ENCODE measurements at regions not wholly inside any gene's neighbourhood (a gene's known extent, or its start where the extent isn't known, plus 50 kb on each side); places are given as distances from the start of the nearest gene placed in this dataset.

GRCh38 chr7:155138204-155138603 lies 68.1 kb downstream of the HTR5A start:
- no peak for DNase-seq

GRCh38 chr7:155141562-155141961 lies 71.4 kb downstream of the HTR5A start:
- DNase-seq: no peak

GRCh38 chr7:155143381-155143780 lies 73.3 kb downstream of the HTR5A start:
- no peak for DNase-seq

GRCh38 chr7:155144371-155144770 lies 74.2 kb downstream of the HTR5A start:
- no peak for DNase-seq

GRCh38 chr7:155145477-155146255 lies 75.5 kb downstream of the HTR5A start:
- no peak for DNase-seq

- no peak for DNase-seq
Measured at GRCh38 chr7:155147172-155147571, 77.0 kb downstream of the HTR5A start.

- DNase-seq: no peak
Measured at GRCh38 chr7:155147624-155148023, 77.5 kb downstream of the HTR5A start.

GRCh38 chr7:155153676-155154075 lies 83.6 kb downstream of the HTR5A start:
- DNase-seq: no peak

GRCh38 chr7:155154586-155154985 lies 84.5 kb downstream of the HTR5A start:
- DNase-seq: no peak

GRCh38 chr7:155161690-155162089 lies 91.6 kb downstream of the HTR5A start:
- no peak for DNase-seq

GRCh38 chr7:155162422-155162821 lies 92.3 kb downstream of the HTR5A start:
- DNase-seq: no peak

- no peak for DNase-seq
Measured at GRCh38 chr7:155163696-155164095, 93.6 kb downstream of the HTR5A start.

GRCh38 chr7:155164316-155164715 lies 94.2 kb downstream of the HTR5A start:
- no peak for DNase-seq

- no peak for DNase-seq
Measured at GRCh38 chr7:155166108-155166507, 96.0 kb downstream of the HTR5A start.

- no peak for DNase-seq
Measured at GRCh38 chr7:155166673-155167370, 96.7 kb downstream of the HTR5A start.

- DNase-seq: no peak
Measured at GRCh38 chr7:155167706-155168365, 97.7 kb downstream of the HTR5A start.

- no peak for DNase-seq
Measured at GRCh38 chr7:155168597-155169480, 98.7 kb downstream of the HTR5A start.

GRCh38 chr7:155169498-155170065 lies 99.5 kb downstream of the HTR5A start:
- DNase-seq: no peak

- no peak for DNase-seq
Measured at GRCh38 chr7:155170331-155170730, 100.2 kb downstream of the HTR5A start.

GRCh38 chr7:155172141-155172540 lies 102.0 kb downstream of the HTR5A start:
- no peak for DNase-seq

- DNase-seq: no peak
Measured at GRCh38 chr7:155173905-155174304, 103.8 kb downstream of the HTR5A start.

GRCh38 chr7:155178096-155178495 lies 108.0 kb downstream of the HTR5A start:
- no peak for DNase-seq
